ENCODE measurements at regions not wholly inside any gene's neighbourhood (a gene's known extent, or its start where the extent isn't known, plus 50 kb on each side); places are given as distances from the start of the nearest gene placed in this dataset.

DNA sequence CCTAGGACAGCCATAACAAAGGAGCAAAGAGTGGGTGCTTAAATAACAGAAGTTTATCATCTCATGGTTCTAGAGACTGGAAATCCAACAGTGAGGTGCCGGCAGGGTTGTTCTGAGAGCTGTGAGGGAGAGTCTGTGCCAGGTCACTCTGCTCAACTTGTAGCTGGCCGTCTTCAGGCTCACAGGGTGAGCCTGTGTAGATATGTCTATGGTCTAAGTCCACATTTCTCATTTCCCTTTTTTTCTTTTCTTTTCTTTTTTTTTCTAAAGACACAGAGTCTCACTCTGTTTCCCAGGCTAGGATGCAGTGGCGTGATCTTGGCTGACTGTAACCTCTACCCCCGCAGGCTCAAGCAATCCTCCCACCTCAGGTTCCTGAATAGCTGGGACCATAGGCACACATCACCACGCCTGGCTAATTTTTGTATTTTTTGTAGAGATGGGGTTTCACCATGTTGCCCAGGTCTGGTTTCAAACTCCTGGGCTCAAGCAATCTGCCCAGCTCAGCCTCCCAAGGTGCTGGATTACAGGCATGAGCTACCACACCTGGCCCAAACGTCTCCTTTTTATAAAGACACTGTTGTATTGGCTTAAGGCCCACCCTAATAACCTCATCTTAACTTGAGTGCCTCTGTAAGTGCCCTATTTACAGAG, 142.2 kb downstream of the SP3 start:
- ChIA-PET CTCF (ENCODE audit: partially characterized antibody) (interaction anchor here (1.0 to 1.4 kb wide), 3 partner anchors 43 to 820 kb away, joined by 3 to 4 read pairs (median 3); no protein-coding TSS in a partner anchor), POLR2A (ENCODE audit: partially characterized antibody) (no interaction called here)

More for the DNA sequence above, 142.2 kb downstream of the SP3 start:
- Histone ChIP-seq H3K4me1 (replicated peaks in 1 of 4; ENCODE audit: control insufficient read depth in 3 of 4, insufficient read depth in 4 of 4, low read length in 3 of 4) (no peaks in the 10 kb centered on the region; a peak in 1 of 7 replicates), H4K8ac (ENCODE audit: extremely low read depth, insufficient read depth, low read length) (no peak overlapping the region), H3K23ac (ENCODE audit: insufficient read length) (no peak overlapping the region), H3K4me3 (ENCODE audit: extremely low read depth in 1 of 4, insufficient read depth in 2 of 4, low read depth in 3 of 4, low read length in 4 of 4) (no peak overlapping the region), H2AK5ac (ENCODE audit: low read depth, low read length) (no peak overlapping the region), H2BK120ac (replicated peaks; ENCODE audit: low read depth, low read length) (no peak overlapping the region), H3K9me3 (ENCODE audit: insufficient read depth in 2 of 2, low read depth in 1 of 2, low read length in 1 of 2) (no peaks in the 10 kb centered on the region), H3K14ac (ENCODE audit: insufficient read length) (no peak overlapping the region), H3K36me3 (ENCODE audit: control insufficient read depth in 2 of 4, insufficient read depth in 4 of 4, low read length in 3 of 4) (no peaks in the 10 kb centered on the region), H2BK5ac (ENCODE audit: low read depth, low read length) (no peak overlapping the region), H3K79me1 (ENCODE audit: low read depth, low read length) (no peaks in the 10 kb centered on the region), H3K18ac (ENCODE audit: extremely low read depth, low read length) (no peak overlapping the region), H2BK20ac (ENCODE audit: low read length) (no peak overlapping the region), H4K5ac (ENCODE audit: insufficient read length, low read depth, low read length) (no peak overlapping the region), H2AFZ (ENCODE audit: low read length) (no peak overlapping the region), H3K4ac (replicated peaks; ENCODE audit: insufficient read length, low read depth, low read length) (no peak overlapping the region), H2BK15ac (ENCODE audit: low read length) (no peak overlapping the region), H3K23me2 (ENCODE audit: low read depth, low read length) (no peaks in the 10 kb centered on the region), H3K9ac (replicated peaks in 1 of 4; ENCODE audit: extremely low read depth in 1 of 4, low read depth in 3 of 4, low read length in 3 of 4) (no peak overlapping the region), H2BK12ac (ENCODE audit: low read depth, low read length) (no peak overlapping the region), H3K56ac (replicated peaks; ENCODE audit: insufficient read length, low read depth, low read length) (no peak overlapping the region), H3K27ac (ENCODE audit: low read depth, low read length) (no peak overlapping the region), H4K91ac (replicated peaks; ENCODE audit: insufficient read length, low read length) (no peak overlapping the region), H4K20me1 (replicated peaks in 1 of 2; ENCODE audit: control insufficient read depth in 1 of 2, insufficient read depth in 2 of 2, low read length in 2 of 2) (no peaks in the 10 kb centered on the region), H3K27me3 (replicated peaks in 1 of 4; ENCODE audit: control insufficient read depth in 3 of 4, extremely low read depth in 1 of 4, insufficient read depth in 3 of 4, low read length in 3 of 4) (no peaks in the 10 kb centered on the region), H3K79me2 (ENCODE audit: control insufficient read depth in 1 of 2, insufficient read depth in 2 of 2, low read length in 2 of 2) (no peaks in the 10 kb centered on the region), H3K4me2 (ENCODE audit: insufficient read depth in 1 of 2, low read depth in 2 of 2, low read length in 2 of 2) (no peak overlapping the region)
- peak in 1 of 2 experiments; percentile 28 for DNase-seq (ENCODE audit: low read depth in 1 of 2, low spot score in 2 of 2)
- TF ChIP-seq SRF (IDR thresholded peaks at IDR 0.05; ENCODE audit: low read depth, low read length), result no peak
- no peak for TF ChIP-seq SP2 (IDR thresholded peaks at IDR 0.05; ENCODE audit: low read length)
- no peak for TF ChIP-seq MAFK (IDR thresholded peaks at IDR 0.05; ENCODE audit: low read depth, low read length)
- no peak for TF ChIP-seq GABPA (IDR thresholded peaks at IDR 0.05; ENCODE audit: borderline replicate concordance, insufficient read depth, low read length)
- no peak for FAIRE-seq
- 90% methylated on average over 6 of the region's 6 CpGs; no CpG with 5 or more reads in 1 of the 2 experiments for WGBS, 2 experiments (ENCODE audit: extremely low coverage in 1 of 2, insufficient coverage in 1 of 2, insufficient read length in 1 of 2, insufficient replicate concordance in 2 of 2, low coverage in 1 of 2, low lambda C conversion rate in 2 of 2, missing lambda C conversion rate in 1 of 2)
